Lower lobe of right lung (tissue), 2 donors: ENCODE measurements at regions not wholly inside any gene's neighbourhood (a gene's known extent, or its start where the extent isn't known, plus 50 kb on each side); places are given as distances from the start of the nearest gene placed in this dataset.
"Not testable (repeated sequence)": the region's sequence is repeated elsewhere in the genome, so short reads cannot be mapped to it uniquely, and the experiment has no call there.

Experiments
- ATAC-seq, 2 donors: fragments of 200-7000 bp; cut with Tn5 transposase; one replicate each; pipeline ENCODE4 v1.9.1; 2020 to 2022; ENCODE audit warnings: mild to moderate bottlenecking in 2 of 2, moderate library complexity in 2 of 2
- DNase-seq: peaks from one replicate; pipeline ENCODE4 v3.0.0-alpha.2; 2020
- H3K27ac ChIP-seq: fragments of 200-600 bp; one replicate; pipeline ENCODE4 v1.8.0; 2022
- H3K27me3 ChIP-seq: fragments of 200-600 bp; one replicate; pipeline ENCODE4 v1.8.0; 2022; ENCODE audit warnings: low read depth
- H3K36me3 ChIP-seq: fragments of 200-600 bp; one replicate; pipeline ENCODE4 v1.8.0; 2022; ENCODE audit warnings: mild to moderate bottlenecking
- H3K4me1 ChIP-seq: fragments of 200-600 bp; one replicate; pipeline ENCODE4 v1.8.0; 2022
- H3K4me3 ChIP-seq: fragments of 200-600 bp; one replicate; pipeline ENCODE4 v1.8.0; 2022; ENCODE audit warnings: mild to moderate bottlenecking
- H3K9me3 ChIP-seq: fragments of 200-600 bp; one replicate; pipeline ENCODE4 v1.8.0; 2022
- intact Hi-C: fragments of 100-400 bp; cut with DNase I; formaldehyde crosslinking; loops from one replicate; pipeline ENCODE4 v1.11.0; 2022
- TF ChIP-seq, protein P1 (sequence below): fragments of 200-600 bp; IDR thresholded peaks from one replicate; pipeline ENCODE4 v1.8.0; 2022; ENCODE audit warnings: antibody characterized with exemption, mild to moderate bottlenecking
- donor health status: DM: no; HTN: yes; CAD: no; lungs with severe emphysema.

DNA sequence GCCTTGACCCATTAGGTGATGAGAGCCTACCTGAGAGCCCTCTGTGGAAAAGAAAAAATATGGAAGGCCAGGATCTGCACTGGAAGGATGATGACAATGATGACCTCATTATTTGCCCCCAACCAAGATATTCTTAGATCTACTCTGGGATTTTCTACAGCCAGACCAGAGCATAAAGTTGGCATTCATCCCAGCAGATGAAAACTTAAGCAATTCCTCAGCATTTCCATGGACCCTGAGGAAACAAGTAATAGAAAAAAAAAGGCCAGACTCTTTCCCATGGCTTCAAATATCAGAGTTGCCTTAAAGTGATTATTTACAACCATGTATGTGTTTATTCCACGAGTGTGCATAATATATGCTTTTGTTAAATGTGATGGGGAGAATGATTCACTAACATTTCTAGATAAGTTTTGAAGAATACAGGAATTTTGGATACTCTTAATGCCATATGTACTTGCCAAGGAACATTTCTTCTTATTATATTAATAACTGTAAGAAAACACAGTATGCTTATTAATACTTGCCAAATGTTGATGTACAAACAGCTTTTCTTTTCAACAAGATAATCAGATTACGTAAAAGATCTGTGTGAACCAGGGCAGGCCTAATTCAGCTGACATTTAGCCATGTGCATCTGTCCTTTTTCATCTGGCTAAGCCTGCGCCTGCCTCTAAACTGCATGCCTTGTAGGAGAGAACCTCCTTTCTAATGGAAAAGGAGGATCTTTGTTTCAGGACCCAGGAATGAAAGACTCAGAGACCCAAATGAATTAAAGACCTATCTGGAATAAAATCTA lies 94.8 kb downstream of the ARRDC3 start:
- Histone ChIP-seq H3K27ac (no peak overlapping the region), H3K36me3 (no peaks in the 10 kb centered on the region), H3K27me3 (no peaks in the 10 kb centered on the region), H3K9me3 (no peaks in the 10 kb centered on the region), H3K4me3 (no peak overlapping the region), H3K4me1 (no peaks in the 10 kb centered on the region)
- TF ChIP-seq, protein P1, sequence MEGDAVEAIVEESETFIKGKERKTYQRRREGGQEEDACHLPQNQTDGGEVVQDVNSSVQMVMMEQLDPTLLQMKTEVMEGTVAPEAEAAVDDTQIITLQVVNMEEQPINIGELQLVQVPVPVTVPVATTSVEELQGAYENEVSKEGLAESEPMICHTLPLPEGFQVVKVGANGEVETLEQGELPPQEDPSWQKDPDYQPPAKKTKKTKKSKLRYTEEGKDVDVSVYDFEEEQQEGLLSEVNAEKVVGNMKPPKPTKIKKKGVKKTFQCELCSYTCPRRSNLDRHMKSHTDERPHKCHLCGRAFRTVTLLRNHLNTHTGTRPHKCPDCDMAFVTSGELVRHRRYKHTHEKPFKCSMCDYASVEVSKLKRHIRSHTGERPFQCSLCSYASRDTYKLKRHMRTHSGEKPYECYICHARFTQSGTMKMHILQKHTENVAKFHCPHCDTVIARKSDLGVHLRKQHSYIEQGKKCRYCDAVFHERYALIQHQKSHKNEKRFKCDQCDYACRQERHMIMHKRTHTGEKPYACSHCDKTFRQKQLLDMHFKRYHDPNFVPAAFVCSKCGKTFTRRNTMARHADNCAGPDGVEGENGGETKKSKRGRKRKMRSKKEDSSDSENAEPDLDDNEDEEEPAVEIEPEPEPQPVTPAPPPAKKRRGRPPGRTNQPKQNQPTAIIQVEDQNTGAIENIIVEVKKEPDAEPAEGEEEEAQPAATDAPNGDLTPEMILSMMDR: no peak
- no peak for DNase-seq
- ATAC-seq: no peak
- intact Hi-C loops: no loop called here

DNA sequence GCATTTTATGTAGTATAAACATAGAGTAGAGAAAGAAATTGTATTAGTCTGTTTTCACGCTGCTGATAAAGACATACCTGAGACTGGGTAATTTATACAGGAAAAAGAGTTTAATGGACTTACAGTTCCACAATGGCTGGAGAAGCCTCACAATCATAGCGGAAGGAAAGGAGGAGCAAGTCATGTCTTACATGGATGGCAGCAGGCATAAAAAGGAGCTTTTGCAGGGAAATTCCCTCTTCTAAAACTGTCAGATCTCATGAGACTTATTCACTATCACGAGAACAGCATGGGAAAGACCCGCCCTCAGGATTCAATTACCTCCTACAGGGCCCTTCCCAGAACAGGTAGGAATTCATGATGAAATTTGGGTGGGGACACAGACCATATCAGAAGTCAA lies 98.1 kb downstream of the ARRDC3 start:
- DNase-seq, H3K4me1 ChIP-seq, ATAC-seq, H3K27ac ChIP-seq, H3K27me3 ChIP-seq, intact Hi-C loops, H3K4me3 ChIP-seq, H3K9me3 ChIP-seq, H3K36me3 ChIP-seq: not testable (repeated sequence)

DNA sequence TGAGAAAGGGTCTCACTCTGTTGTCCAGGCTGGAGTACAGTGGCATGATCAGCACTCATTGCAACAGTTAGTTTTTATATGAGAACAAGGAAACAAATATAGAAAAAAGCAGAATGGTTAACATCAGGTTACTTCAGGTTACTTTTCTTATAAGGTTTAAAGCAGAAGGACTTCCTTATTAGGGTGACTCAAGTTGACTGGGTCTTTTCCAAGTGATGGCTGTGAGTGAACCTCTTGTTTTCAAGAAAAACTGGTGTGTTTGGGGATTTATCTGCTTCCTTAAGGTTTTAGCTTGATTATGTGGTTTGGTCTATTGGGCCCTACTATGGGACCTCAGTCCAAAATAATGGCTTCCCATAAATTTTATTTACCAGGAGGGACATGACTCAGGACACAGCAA lies 99.2 kb downstream of the ARRDC3 start:
- TF ChIP-seq, protein P1: no peak
- ATAC-seq (no peak), DNase-seq (no peak)
- Histone ChIP-seq H3K9me3 (no peaks in the 10 kb centered on the region), H3K4me3 (no peak overlapping the region), H3K27ac (no peak overlapping the region), H3K27me3 (no peaks in the 10 kb centered on the region), H3K36me3 (no peaks in the 10 kb centered on the region), H3K4me1 (peaks cover 7% of the 10 kb centered on the region)
- intact Hi-C loops: no loop called here

DNA sequence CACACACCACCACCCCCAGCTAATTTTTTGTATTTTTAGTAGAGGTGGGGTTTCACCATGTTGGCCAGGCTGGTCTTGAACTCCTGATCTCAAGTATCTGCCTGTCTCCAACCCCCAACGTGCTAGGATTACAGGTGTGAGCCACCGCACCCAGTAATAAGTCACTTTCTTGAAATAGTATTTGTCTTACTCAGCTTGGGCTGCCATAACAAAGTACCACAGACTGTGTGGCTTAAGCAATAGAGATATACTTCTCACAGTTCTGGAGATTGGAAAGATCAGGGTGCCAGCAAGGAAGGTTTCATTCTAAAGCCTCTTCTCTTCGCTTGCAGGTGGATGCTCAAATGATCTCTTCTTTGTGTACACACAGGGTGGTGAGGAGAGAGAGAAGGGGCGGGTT lies 99.8 kb downstream of the ARRDC3 start:
- Histone ChIP-seq H3K4me3 (no peak overlapping the region), H3K4me1 (peaks cover 7% of the 10 kb centered on the region), H3K9me3 (no peaks in the 10 kb centered on the region), H3K36me3 (no peaks in the 10 kb centered on the region), H3K27me3 (no peaks in the 10 kb centered on the region), H3K27ac (no peak overlapping the region)
- no peak for DNase-seq
- ATAC-seq: no peak
- intact Hi-C loops: no loop called here
- TF ChIP-seq, protein P1: no peak

DNA sequence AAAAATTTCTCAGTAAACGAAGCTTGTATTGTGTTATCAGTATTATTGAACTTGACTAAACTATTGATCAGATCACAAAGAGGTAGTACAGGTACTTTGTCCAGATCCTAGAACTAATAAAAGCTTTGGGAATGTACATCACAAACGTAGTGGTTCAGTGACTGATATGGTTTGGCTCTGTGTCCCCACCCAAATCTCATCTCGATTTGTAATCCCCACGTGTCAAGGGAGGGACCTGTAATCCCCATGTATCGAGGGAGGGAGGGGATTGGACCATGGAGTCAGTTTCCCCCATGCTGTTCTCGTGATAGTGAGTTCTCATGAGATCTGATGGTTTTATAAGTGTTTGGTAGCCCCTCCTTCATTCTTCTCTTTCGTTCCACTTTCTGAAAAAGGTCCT lies 100.9 kb downstream of the ARRDC3 start:
- no peak overlapping the region for H3K4me3 ChIP-seq
- no peak overlapping the region for H3K27ac ChIP-seq
- TF ChIP-seq, protein P1: no peak
- no peaks in the 10 kb centered on the region for H3K27me3 ChIP-seq
- DNase-seq (no peak), ATAC-seq (no peak)
- no peaks in the 10 kb centered on the region for H3K36me3 ChIP-seq
- H3K4me1 ChIP-seq: peaks cover 7% of the 10 kb centered on the region
- intact Hi-C loops: no loop called here
- H3K9me3 ChIP-seq: no peaks in the 10 kb centered on the region

DNA sequence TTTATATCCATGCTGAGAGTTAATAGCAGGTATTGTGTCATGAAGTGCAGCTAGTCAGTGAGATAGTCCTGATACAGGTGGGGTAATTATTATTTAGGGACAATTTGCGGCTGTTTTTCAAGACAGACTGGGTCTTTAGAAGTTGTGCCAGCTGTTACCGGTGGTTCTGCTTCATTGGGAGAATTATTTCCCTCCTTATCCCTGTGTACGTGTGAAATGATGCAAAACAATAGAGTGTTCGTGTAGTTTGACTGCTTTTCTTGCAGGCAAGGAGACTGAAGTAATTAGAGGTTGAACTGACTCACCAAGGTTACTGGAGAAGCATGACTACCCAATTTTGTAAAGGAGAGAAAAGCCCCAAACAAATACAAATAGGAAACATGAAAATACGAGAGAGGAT lies 101.7 kb downstream of the ARRDC3 start:
- no peaks in the 10 kb centered on the region for H3K27me3 ChIP-seq
- TF ChIP-seq, protein P1: no peak
- ATAC-seq: no peak
- no peaks in the 10 kb centered on the region for H3K36me3 ChIP-seq
- peaks cover 7% of the 10 kb centered on the region for H3K4me1 ChIP-seq
- H3K9me3 ChIP-seq: no peaks in the 10 kb centered on the region
- H3K4me3 ChIP-seq: no peak overlapping the region
- intact Hi-C loops: no loop called here
- no peak for DNase-seq
- peak overlapping the region; percentile 88 for H3K27ac ChIP-seq
